ENCODE measurements at regions not wholly inside any gene's neighbourhood (a gene's known extent, or its start where the extent isn't known, plus 50 kb on each side); places are given as distances from the start of the nearest gene placed in this dataset.

GRCh38 chr5:57891443-57891842 is 408.8 kb upstream of the ACTBL2 start:
- no peak overlapping the region for H3K9ac ChIP-seq (ENCODE audit: low read length)
- H3K4me1 ChIP-seq (ENCODE audit: control insufficient read depth in 2 of 2, insufficient read depth in 2 of 2, low read length in 2 of 2): no peaks in the 10 kb centered on the region
- no peaks in the 10 kb centered on the region for H3K27me3 Mint-ChIP-seq
- intact Hi-C loops (cut with micrococcal nuclease): no loop called here
- no peak for TF ChIP-seq CTCF (IDR thresholded peaks at IDR 0.05)
- TF ChIP-seq EZH2 (IDR thresholded peaks at IDR 0.05; ENCODE audit: borderline replicate concordance, insufficient read depth, low read depth, low read length, poor library complexity, severe bottlenecking): no peak
- no peaks in the 10 kb centered on the region for H3K36me3 ChIP-seq (replicated peaks in 1 of 2; ENCODE audit: control extremely low read depth in 1 of 2, control insufficient read depth in 1 of 2, extremely low read depth in 1 of 2, insufficient read depth in 2 of 2, low read length in 1 of 2)
- no peak for ATAC-seq (ENCODE audit: low read depth)
- ChIA-PET POLR2A (no interaction called here), CTCF (no interaction called here)
- H3K9me3 ChIP-seq (ENCODE audit: control extremely low read depth in 1 of 3, control insufficient read depth in 2 of 3, insufficient read depth in 1 of 3, low read length in 2 of 3): no peaks in the 10 kb centered on the region
- H3K79me2 ChIP-seq (ENCODE audit: control insufficient read depth, insufficient read depth, low read length): no peaks in the 10 kb centered on the region
- WGBS (ENCODE audit: insufficient coverage): no CpG with 5 or more reads among the region's 1 CpG
- H3K27ac Mint-ChIP-seq: no peak overlapping the region
- DNase-seq: no peak
- no peaks in the 10 kb centered on the region for H3K9me3 Mint-ChIP-seq (ENCODE audit: insufficient read depth)
- no peaks in the 10 kb centered on the region for H4K20me1 ChIP-seq (ENCODE audit: control insufficient read depth, insufficient read depth, low read length, poor library complexity, severe bottlenecking)
- H3K27ac ChIP-seq (ENCODE audit: low read length in 2 of 2): no peak overlapping the region
- H3K4me1 Mint-ChIP-seq: no peaks in the 10 kb centered on the region
- H3K4me3 Mint-ChIP-seq: no peak overlapping the region
- no peak overlapping the region for H3K4me2 ChIP-seq (replicated peaks; ENCODE audit: low read depth, low read length, poor library complexity, severe bottlenecking)
- no peak overlapping the region for H3K4me3 ChIP-seq (ENCODE audit: control extremely low read depth in 1 of 5, extremely low read depth in 1 of 5, insufficient read depth in 1 of 5, low read depth in 2 of 5, low read length in 4 of 5)
- no peak overlapping the region for H2AFZ ChIP-seq (ENCODE audit: insufficient read depth, low read depth, low read length, poor library complexity, severe bottlenecking)
- H3K27me3 ChIP-seq (replicated peaks in 1 of 4; ENCODE audit: control extremely low read depth in 1 of 4, control insufficient read depth in 3 of 4, insufficient read depth in 4 of 4, low read length in 3 of 4): no peaks in the 10 kb centered on the region

- Histone ChIP-seq H3K4me1 (ENCODE audit: control insufficient read depth in 2 of 2, insufficient read depth in 2 of 2, low read length in 2 of 2) (no peaks in the 10 kb centered on the region), H4K20me1 (ENCODE audit: control insufficient read depth, insufficient read depth, low read length, poor library complexity, severe bottlenecking) (no peaks in the 10 kb centered on the region), H3K4me3 (ENCODE audit: control extremely low read depth in 1 of 5, extremely low read depth in 1 of 5, insufficient read depth in 1 of 5, low read depth in 2 of 5, low read length in 4 of 5) (no peak overlapping the region), H3K9me3 (ENCODE audit: control extremely low read depth in 1 of 3, control insufficient read depth in 2 of 3, insufficient read depth in 1 of 3, low read length in 2 of 3) (no peaks in the 10 kb centered on the region), H3K79me2 (ENCODE audit: control insufficient read depth, insufficient read depth, low read length) (no peaks in the 10 kb centered on the region), H3K9ac (ENCODE audit: low read length) (no peak overlapping the region), H3K27me3 (replicated peaks in 1 of 4; ENCODE audit: control extremely low read depth in 1 of 4, control insufficient read depth in 3 of 4, insufficient read depth in 4 of 4, low read length in 3 of 4) (no peaks in the 10 kb centered on the region), H2AFZ (ENCODE audit: insufficient read depth, low read depth, low read length, poor library complexity, severe bottlenecking) (no peak overlapping the region), H3K4me2 (replicated peaks; ENCODE audit: low read depth, low read length, poor library complexity, severe bottlenecking) (no peak overlapping the region), H3K27ac (ENCODE audit: low read length in 2 of 2) (no peak overlapping the region), H3K36me3 (replicated peaks in 1 of 2; ENCODE audit: control extremely low read depth in 1 of 2, control insufficient read depth in 1 of 2, extremely low read depth in 1 of 2, insufficient read depth in 2 of 2, low read length in 1 of 2) (no peaks in the 10 kb centered on the region)
- ChIA-PET POLR2A (no interaction called here), CTCF (no interaction called here)
- TF ChIP-seq EZH2 (IDR thresholded peaks at IDR 0.05; ENCODE audit: borderline replicate concordance, insufficient read depth, low read depth, low read length, poor library complexity, severe bottlenecking) (no peak), CTCF (IDR thresholded peaks at IDR 0.05) (no peak)
- intact Hi-C loops (cut with micrococcal nuclease): no loop called here
- no peak overlapping the region for H3K4me3 Mint-ChIP-seq
- no peak for DNase-seq
- H3K9me3 Mint-ChIP-seq (ENCODE audit: insufficient read depth): no peaks in the 10 kb centered on the region
- no peaks in the 10 kb centered on the region for H3K27me3 Mint-ChIP-seq
- WGBS (ENCODE audit: insufficient coverage): 87% methylated on average over 5 of the region's 5 CpGs
- H3K27ac Mint-ChIP-seq: no peak overlapping the region
- no peak for ATAC-seq (ENCODE audit: low read depth)
- H3K4me1 Mint-ChIP-seq: no peaks in the 10 kb centered on the region
These were observed 406.9 kb upstream of the ACTBL2 start for GRCh38 chr5:57889558-57889957.
